ENCODE measurements at regions not wholly inside any gene's neighbourhood (a gene's known extent, or its start where the extent isn't known, plus 50 kb on each side); places are given as distances from the start of the nearest gene placed in this dataset.

DNA sequence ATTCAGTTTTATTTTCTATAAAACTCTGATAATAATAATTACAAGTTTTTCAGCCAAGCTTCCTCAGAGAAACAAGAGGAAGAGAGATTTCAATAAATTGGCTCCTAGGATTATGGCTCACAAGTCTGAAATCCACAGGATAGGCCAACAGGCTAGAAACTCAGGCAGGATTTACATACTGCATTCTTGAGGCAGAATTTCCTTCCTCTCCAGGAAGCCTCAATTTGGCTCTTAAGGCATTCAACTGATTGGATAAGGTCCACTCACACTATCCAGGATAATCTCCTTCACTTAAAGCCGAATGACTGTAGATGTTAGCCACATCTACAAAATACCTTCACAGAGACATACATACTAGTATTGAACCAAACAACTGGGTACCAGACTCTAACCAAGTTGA lies 120.3 kb upstream of the FAT3 start:
- no peak for ATAC-seq
- H3K4me1 Mint-ChIP-seq = no peaks in the 10 kb centered on the region
- intact Hi-C loops (cut with micrococcal nuclease) = loop anchor here in 1 of 2 donors (10.0 kb wide), 1 partner anchor 60 kb away; no protein-coding TSS in a partner anchor
- no peak overlapping the region for H3K27ac Mint-ChIP-seq
- H3K4me3 Mint-ChIP-seq = no peak overlapping the region
- peaks cover 0 to 5% (median 0%) of the 10 kb centered on the region in 11 donors for H3K9me3 Mint-ChIP-seq
- POLR2A ChIA-PET = no interaction called here
- Histone ChIP-seq H3K27me3 (ENCODE audit: control insufficient read depth in 2 of 2, insufficient read depth in 2 of 2, low read length in 2 of 2) (no peaks in the 10 kb centered on the region), H3K4me3 (ENCODE audit: low read length) (no peak overlapping the region), H3K27ac (ENCODE audit: low read depth, low read length) (no peak overlapping the region), H3K4me1 (ENCODE audit: control insufficient read depth in 2 of 2, insufficient read depth in 2 of 2, low read length in 2 of 2) (no peaks in the 10 kb centered on the region), H3K36me3 (ENCODE audit: control insufficient read depth in 2 of 3, insufficient read depth in 3 of 3, low read length in 3 of 3) (no peaks in the 10 kb centered on the region), H3K9me3 (ENCODE audit: control insufficient read depth in 2 of 3, low read length in 3 of 3) (no peaks in the 10 kb centered on the region)
- no peak for DNase-seq
- CTCF ChIA-PET = no interaction called here
- no peaks in the 10 kb centered on the region for H3K36me3 Mint-ChIP-seq
- H3K27me3 Mint-ChIP-seq = no peaks in the 10 kb centered on the region

DNA sequence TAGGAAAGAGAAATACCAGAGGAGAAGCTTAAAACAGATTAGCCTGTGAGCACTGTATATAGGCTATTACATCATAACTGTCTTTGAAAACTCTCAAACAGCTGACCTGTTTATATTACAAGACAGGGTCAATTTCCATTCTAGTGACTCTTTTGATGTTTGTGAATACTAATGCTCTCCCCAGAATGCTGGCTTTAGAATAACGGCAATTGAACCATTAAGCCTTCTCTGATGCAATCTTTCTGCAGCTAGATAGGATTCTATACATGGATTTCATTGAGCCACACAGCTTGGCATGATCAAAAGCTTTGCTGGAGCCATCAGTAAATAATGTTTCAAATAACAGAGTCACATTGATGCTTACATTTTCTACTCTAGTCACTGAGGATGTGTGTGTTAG lies 122.7 kb upstream of the FAT3 start:
- ChIA-PET CTCF (no interaction called here), POLR2A (no interaction called here)
- H3K27ac ChIP-seq (ENCODE audit: low read depth, low read length) = no peak overlapping the region
- Mint-ChIP-seq H3K4me3 (no peak overlapping the region), H3K27ac (no peak overlapping the region), H3K9me3 (peaks cover 0 to 9% (median under 1%) of the 10 kb centered on the region in 11 donors), H3K36me3 (no peaks in the 10 kb centered on the region), H3K4me1 (no peaks in the 10 kb centered on the region), H3K27me3 (no peaks in the 10 kb centered on the region)
- H3K9me3 ChIP-seq (ENCODE audit: control insufficient read depth in 2 of 3, low read length in 3 of 3) = no peaks in the 10 kb centered on the region
- ATAC-seq = no peak
- no peak overlapping the region for H3K4me3 ChIP-seq (ENCODE audit: low read length)
- H3K36me3 ChIP-seq (ENCODE audit: control insufficient read depth in 2 of 3, insufficient read depth in 3 of 3, low read length in 3 of 3) = no peaks in the 10 kb centered on the region
- intact Hi-C loops (cut with micrococcal nuclease) = loop anchor here in 1 of 2 donors (10.0 kb wide), 1 partner anchor 63 kb away; no protein-coding TSS in a partner anchor
- no peaks in the 10 kb centered on the region for H3K4me1 ChIP-seq (ENCODE audit: control insufficient read depth in 2 of 2, insufficient read depth in 2 of 2, low read length in 2 of 2)
- no peaks in the 10 kb centered on the region for H3K27me3 ChIP-seq (ENCODE audit: control insufficient read depth in 2 of 2, insufficient read depth in 2 of 2, low read length in 2 of 2)
- DNase-seq = no peak

DNA sequence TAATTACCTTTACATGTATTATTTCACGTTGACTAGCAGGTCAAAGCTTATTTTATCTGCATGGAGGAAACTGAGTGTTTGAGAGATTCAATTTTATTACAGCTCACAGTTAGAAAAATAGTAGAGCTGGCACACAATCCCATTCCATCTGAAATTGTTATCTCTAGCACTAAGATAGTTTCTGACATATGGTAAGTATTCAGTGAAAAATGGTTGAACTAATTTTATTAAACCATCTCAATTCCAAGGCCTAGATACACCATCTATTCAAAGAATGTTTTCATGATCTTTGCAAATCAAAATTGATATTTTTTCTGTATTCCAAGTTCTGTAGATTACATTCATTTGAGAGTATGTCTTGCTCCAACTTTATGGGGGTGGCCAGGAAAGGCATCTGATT lies 125.4 kb upstream of the FAT3 start:
- no peak overlapping the region for H3K4me3 ChIP-seq (ENCODE audit: low read length)
- intact Hi-C loops (cut with micrococcal nuclease) = no loop called here
- Mint-ChIP-seq H3K36me3 (no peaks in the 10 kb centered on the region), H3K4me1 (no peaks in the 10 kb centered on the region), H3K4me3 (no peak overlapping the region), H3K9me3 (peaks cover 0 to 13% (median 4%) of the 10 kb centered on the region in 11 donors), H3K27ac (no peak overlapping the region), H3K27me3 (no peaks in the 10 kb centered on the region)
- H3K9me3 ChIP-seq (ENCODE audit: control insufficient read depth in 2 of 3, low read length in 3 of 3) = no peaks in the 10 kb centered on the region
- ChIA-PET CTCF (no interaction called here), POLR2A (no interaction called here)
- DNase-seq (no peak), ATAC-seq (no peak)
- H3K36me3 ChIP-seq (ENCODE audit: control insufficient read depth in 2 of 3, insufficient read depth in 3 of 3, low read length in 3 of 3) = no peaks in the 10 kb centered on the region
- H3K4me1 ChIP-seq (ENCODE audit: control insufficient read depth in 2 of 2, insufficient read depth in 2 of 2, low read length in 2 of 2) = no peaks in the 10 kb centered on the region
- no peak overlapping the region for H3K27ac ChIP-seq (ENCODE audit: low read depth, low read length)
- H3K27me3 ChIP-seq (ENCODE audit: control insufficient read depth in 2 of 2, insufficient read depth in 2 of 2, low read length in 2 of 2) = no peaks in the 10 kb centered on the region

DNA sequence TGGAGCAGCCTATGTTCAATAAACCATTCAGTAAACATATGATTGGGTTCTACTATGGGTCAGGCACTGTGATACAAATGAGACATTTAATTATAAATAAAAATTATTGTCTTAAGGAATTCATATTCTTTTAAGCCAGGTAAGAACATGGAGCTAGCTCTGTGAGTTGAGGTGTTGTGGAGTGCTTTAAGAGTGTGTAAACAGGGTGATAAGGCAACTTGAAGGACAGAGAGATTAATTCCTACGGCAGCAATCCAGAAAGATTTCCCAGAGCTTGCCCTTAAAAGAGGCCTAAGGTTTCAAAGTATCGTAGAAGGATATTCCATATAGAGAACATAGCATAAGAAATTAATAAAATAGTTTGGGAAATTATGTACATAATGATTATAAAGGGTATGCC lies 126.4 kb upstream of the FAT3 start:
- no peaks in the 10 kb centered on the region for H3K4me1 ChIP-seq (ENCODE audit: control insufficient read depth in 2 of 2, insufficient read depth in 2 of 2, low read length in 2 of 2)
- H3K36me3 ChIP-seq (ENCODE audit: control insufficient read depth in 2 of 3, insufficient read depth in 3 of 3, low read length in 3 of 3) = no peaks in the 10 kb centered on the region
- no peaks in the 10 kb centered on the region for H3K27me3 Mint-ChIP-seq
- DNase-seq = no peak
- no peaks in the 10 kb centered on the region for H3K9me3 ChIP-seq (ENCODE audit: control insufficient read depth in 2 of 3, low read length in 3 of 3)
- ChIA-PET POLR2A (no interaction called here), CTCF (no interaction called here)
- H3K27me3 ChIP-seq (ENCODE audit: control insufficient read depth in 2 of 2, insufficient read depth in 2 of 2, low read length in 2 of 2) = no peaks in the 10 kb centered on the region
- intact Hi-C loops (cut with micrococcal nuclease) = no loop called here
- H3K4me3 ChIP-seq (ENCODE audit: low read length) = no peak overlapping the region
- H3K4me3 Mint-ChIP-seq = no peak overlapping the region
- no peaks in the 10 kb centered on the region for H3K36me3 Mint-ChIP-seq
- no peak for ATAC-seq
- no peaks in the 10 kb centered on the region for H3K4me1 Mint-ChIP-seq
- H3K27ac Mint-ChIP-seq = no peak overlapping the region
- peaks cover 0 to 14% (median 5%) of the 10 kb centered on the region in 11 donors for H3K9me3 Mint-ChIP-seq
- H3K27ac ChIP-seq (ENCODE audit: low read depth, low read length) = no peak overlapping the region

DNA sequence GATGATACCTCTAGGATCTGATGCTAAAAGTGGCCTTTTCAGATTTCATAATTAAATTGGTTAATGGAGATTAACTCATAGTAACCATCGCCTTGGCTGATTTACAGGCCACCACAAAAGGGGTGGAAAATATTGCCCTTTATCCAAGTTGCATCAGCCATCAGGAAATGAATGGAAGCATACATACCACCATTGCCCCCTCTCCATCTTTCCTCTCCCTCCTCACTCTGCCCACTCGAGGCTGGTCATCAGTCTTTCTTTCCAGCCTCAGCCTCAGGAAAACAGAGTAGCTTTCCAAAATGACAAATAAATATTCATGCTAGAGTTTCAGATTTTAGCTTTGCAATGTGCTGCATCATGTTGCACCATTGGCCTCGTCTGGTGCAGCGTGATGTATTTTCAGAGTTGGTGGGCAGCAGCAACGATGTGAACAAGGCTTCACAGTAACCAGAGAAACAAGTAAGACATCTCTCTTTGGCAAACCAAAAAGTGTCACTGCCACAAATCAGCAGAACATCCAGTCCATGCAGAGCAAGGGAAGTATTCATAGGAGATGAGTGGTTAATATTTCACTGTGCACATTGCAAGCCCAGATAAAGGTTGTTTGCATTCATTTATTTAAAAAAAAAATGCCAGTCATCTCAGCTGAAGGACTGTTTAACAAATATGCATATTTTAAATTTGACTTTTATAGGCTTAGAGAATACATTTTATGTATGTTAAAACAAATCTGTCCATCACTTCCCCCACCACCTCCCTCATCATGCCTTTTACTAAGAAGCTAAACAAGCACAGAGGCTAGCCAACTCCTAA lies 136.7 kb upstream of the FAT3 start:
- Mint-ChIP-seq H3K27ac (no peak overlapping the region), H3K4me3 (no peak overlapping the region), H3K4me1 (peaks cover 0 to 1% (median 0%) of the 10 kb centered on the region in 7 donors), H3K9me3 (peaks cover 5 to 31% (median 9%) of the 10 kb centered on the region in 11 donors), H3K27me3 (no peaks in the 10 kb centered on the region), H3K36me3 (no peaks in the 10 kb centered on the region)
- ChIA-PET POLR2A (no interaction called here), CTCF (no interaction called here)
- H3K36me3 ChIP-seq (ENCODE audit: control insufficient read depth in 2 of 3, insufficient read depth in 3 of 3, low read length in 3 of 3) = no peaks in the 10 kb centered on the region
- no peaks in the 10 kb centered on the region for H3K27me3 ChIP-seq (ENCODE audit: control insufficient read depth in 2 of 2, insufficient read depth in 2 of 2, low read length in 2 of 2)
- no peak for ATAC-seq
- intact Hi-C loops (cut with micrococcal nuclease) = no loop called here
- H3K9me3 ChIP-seq (ENCODE audit: control insufficient read depth in 2 of 3, low read length in 3 of 3) = no peaks in the 10 kb centered on the region
- no peaks in the 10 kb centered on the region for H3K4me1 ChIP-seq (ENCODE audit: control insufficient read depth in 2 of 2, insufficient read depth in 2 of 2, low read length in 2 of 2)
- no peak overlapping the region for H3K4me3 ChIP-seq (ENCODE audit: low read length)
- no peak overlapping the region for H3K27ac ChIP-seq (ENCODE audit: low read depth, low read length)
- DNase-seq = no peak

DNA sequence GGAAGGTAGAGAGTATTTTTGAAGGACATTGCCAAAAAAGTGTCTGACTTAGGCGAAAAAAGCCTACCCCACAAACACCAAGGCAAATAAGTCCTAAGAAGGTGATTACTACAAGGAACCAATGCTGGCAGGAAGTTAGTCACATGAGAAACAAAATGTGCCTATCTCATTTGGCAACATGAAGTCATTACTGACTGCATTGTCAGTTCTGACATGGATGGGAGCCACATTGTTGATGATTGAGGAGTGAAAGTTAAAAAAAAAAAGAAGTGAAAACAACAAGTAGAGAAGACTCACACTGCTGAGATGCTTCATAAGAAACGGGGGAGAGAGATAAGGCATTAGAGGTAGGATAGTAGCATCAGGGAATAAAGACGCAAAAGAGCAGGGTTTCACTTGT lies 141.5 kb upstream of the FAT3 start:
- H3K36me3 Mint-ChIP-seq = peaks cover 0 to 4% (median 0%) of the 10 kb centered on the region in 5 donors
- ChIA-PET POLR2A (no interaction called here), CTCF (no interaction called here)
- intact Hi-C loops (cut with micrococcal nuclease) = no loop called here
- no peak overlapping the region for H3K27ac ChIP-seq (ENCODE audit: low read depth, low read length)
- no peaks in the 10 kb centered on the region for H3K36me3 ChIP-seq (ENCODE audit: control insufficient read depth in 2 of 3, insufficient read depth in 3 of 3, low read length in 3 of 3)
- no peak overlapping the region for H3K4me3 Mint-ChIP-seq
- H3K27ac Mint-ChIP-seq = no peak overlapping the region
- H3K4me1 Mint-ChIP-seq = peaks cover 0 to 1% (median 0%) of the 10 kb centered on the region in 7 donors
- H3K4me3 ChIP-seq (ENCODE audit: low read length) = no peak overlapping the region
- peaks cover 3 to 24% (median 10%) of the 10 kb centered on the region in 11 donors for H3K9me3 Mint-ChIP-seq
- no peaks in the 10 kb centered on the region for H3K27me3 ChIP-seq (ENCODE audit: control insufficient read depth in 2 of 2, insufficient read depth in 2 of 2, low read length in 2 of 2)
- no peaks in the 10 kb centered on the region for H3K27me3 Mint-ChIP-seq
- DNase-seq (no peak), ATAC-seq (no peak)
- no peaks in the 10 kb centered on the region for H3K4me1 ChIP-seq (ENCODE audit: control insufficient read depth in 2 of 2, insufficient read depth in 2 of 2, low read length in 2 of 2)
- no peaks in the 10 kb centered on the region for H3K9me3 ChIP-seq (ENCODE audit: control insufficient read depth in 2 of 3, low read length in 3 of 3)

DNA sequence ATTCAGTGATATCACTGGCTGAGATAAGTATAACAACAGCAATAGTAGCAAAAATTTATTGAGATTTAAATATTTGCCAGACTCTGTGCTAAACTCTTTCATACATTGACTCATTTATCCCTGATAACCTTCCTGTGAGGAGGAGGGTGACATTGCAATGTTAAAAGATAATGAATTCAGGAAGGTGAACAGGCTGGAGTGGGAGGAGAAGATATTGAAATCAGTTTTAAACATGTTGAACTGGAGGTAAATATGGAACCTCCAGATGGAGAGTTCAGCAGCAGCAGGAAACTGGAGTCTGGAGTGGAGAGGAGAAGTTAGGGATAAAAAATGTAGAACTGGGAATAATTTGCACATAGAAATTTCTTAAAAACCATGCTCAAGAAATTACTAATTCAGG lies 142.0 kb upstream of the FAT3 start:
- no peaks in the 10 kb centered on the region for H3K4me1 ChIP-seq (ENCODE audit: control insufficient read depth in 2 of 2, insufficient read depth in 2 of 2, low read length in 2 of 2)
- Mint-ChIP-seq H3K36me3 (peaks cover 0 to 4% (median 0%) of the 10 kb centered on the region in 5 donors), H3K9me3 (peaks cover 0 to 24% (median 10%) of the 10 kb centered on the region in 11 donors), H3K4me3 (no peak overlapping the region), H3K27ac (no peak overlapping the region), H3K4me1 (peaks cover 0 to 1% (median 0%) of the 10 kb centered on the region in 7 donors), H3K27me3 (no peaks in the 10 kb centered on the region)
- ChIA-PET CTCF (no interaction called here), POLR2A (no interaction called here)
- no peak overlapping the region for H3K27ac ChIP-seq (ENCODE audit: low read depth, low read length)
- H3K27me3 ChIP-seq (ENCODE audit: control insufficient read depth in 2 of 2, insufficient read depth in 2 of 2, low read length in 2 of 2) = no peaks in the 10 kb centered on the region
- DNase-seq = no peak
- H3K4me3 ChIP-seq (ENCODE audit: low read length) = no peak overlapping the region
- ATAC-seq = no peak
- H3K9me3 ChIP-seq (ENCODE audit: control insufficient read depth in 2 of 3, low read length in 3 of 3) = no peaks in the 10 kb centered on the region
- intact Hi-C loops (cut with micrococcal nuclease) = no loop called here
- H3K36me3 ChIP-seq (ENCODE audit: control insufficient read depth in 2 of 3, insufficient read depth in 3 of 3, low read length in 3 of 3) = no peaks in the 10 kb centered on the region

Data from naive thymus-derived CD4-positive, alpha-beta T cell (primary cell).